WTC11 (cell line): ENCODE measurements at regions not wholly inside any gene's neighbourhood (a gene's known extent, or its start where the extent isn't known, plus 50 kb on each side); places are given as distances from the start of the nearest gene placed in this dataset.

Experiments used
- ATAC-seq: fragments of 200-7000 bp; cut with Tn5 transposase; 2 replicates; pipeline ENCODE4 v1.10.0; 2021; ENCODE audit warnings: mild to moderate bottlenecking, moderate library complexity
- CTCF ChIA-PET: fragments of 300-600 bp; sonication (Branson Sonifier 250); formaldehyde crosslinking; loops from one replicate; lab custom pipeline; 2021; ENCODE audit warnings: antibody characterized with exemption; lab: Charles Lee
- POLR2A ChIA-PET: fragments of 350-600 bp; sonication (Branson Sonifier 250); formaldehyde crosslinking; loops from one replicate; lab custom pipeline; 2021; ENCODE audit warnings: antibody characterized with exemption; lab: Charles Lee
- DNase-seq: peaks from one replicate; pipeline ENCODE4 v3.0.0; 2021; ENCODE audit warnings: low spot score
- H3K27ac Mint-ChIP-seq: 2 replicates; pipeline ENCODE4 v1.8.0; 2021; ENCODE audit warnings: mixed read lengths
- H3K27me3 Mint-ChIP-seq: 2 replicates; pipeline ENCODE4 v1.8.0; 2021; ENCODE audit warnings: low read depth, mild to moderate bottlenecking, moderate library complexity, mixed read lengths
- H3K36me3 Mint-ChIP-seq: 2 replicates; pipeline ENCODE4 v1.8.0; 2021; ENCODE audit warnings: mixed read lengths
- H3K4me1 Mint-ChIP-seq: 2 replicates; pipeline ENCODE4 v1.8.0; 2022; ENCODE audit warnings: mixed read lengths
- H3K4me3 Mint-ChIP-seq: 2 replicates; pipeline ENCODE4 v1.8.0; 2021; ENCODE audit warnings: mild to moderate bottlenecking, moderate library complexity, mixed read lengths
- H3K9me3 Mint-ChIP-seq: 2 replicates; pipeline ENCODE4 v1.8.0; 2021; ENCODE audit warnings: mixed read lengths
- ATF6 ChIP-seq: sonication (generic); formaldehyde crosslinking; IDR thresholded peaks from 2 replicates; pipeline ENCODE4 v1.8.1; 2023; ENCODE audit warnings: mild to moderate bottlenecking, missing genetic modification reagents
- CREM ChIP-seq: sonication (generic); formaldehyde crosslinking; IDR thresholded peaks from 2 replicates; pipeline ENCODE4 v1.8.1; 2022; ENCODE audit warnings: mild to moderate bottlenecking, missing genetic modification reagents, moderate library complexity
- ETV6 ChIP-seq: sonication (generic); formaldehyde crosslinking; IDR thresholded peaks from 2 replicates; pipeline ENCODE4 v1.8.1; 2022; ENCODE audit warnings: mild to moderate bottlenecking, missing genetic modification reagents
- FOXP4 ChIP-seq: sonication (generic); formaldehyde crosslinking; IDR thresholded peaks from 2 replicates; pipeline ENCODE4 v1.8.0; 2022; ENCODE audit warnings: mild to moderate bottlenecking, missing genetic modification reagents
- NR2C2 ChIP-seq: sonication (generic); formaldehyde crosslinking; IDR thresholded peaks from 2 replicates; pipeline ENCODE4 v1.8.0; 2022; ENCODE audit warnings: mild to moderate bottlenecking, missing genetic modification reagents
- USF2 ChIP-seq: sonication (generic); formaldehyde crosslinking; IDR thresholded peaks from 2 replicates; pipeline ENCODE4 v1.8.1; 2023; ENCODE audit warnings: mild to moderate bottlenecking, missing genetic modification reagents, moderate library complexity
- ZNF138 ChIP-seq: sonication (generic); formaldehyde crosslinking; conservative IDR thresholded peaks from 2 replicates; pipeline ENCODE4 v1.8.1; 2022; ENCODE audit warnings: mild to moderate bottlenecking, moderate library complexity, missing genetic modification reagents
- ZNF219 ChIP-seq: sonication (generic); formaldehyde crosslinking; IDR thresholded peaks from 2 replicates; pipeline ENCODE4 v1.8.0; 2023; ENCODE audit warnings: missing genetic modification reagents, mild to moderate bottlenecking, borderline replicate concordance
- ZNF423 ChIP-seq: fragments of 250-450 bp; sonication (Bioruptor Pico); IDR thresholded peaks from 2 replicates; pipeline ENCODE4 v2.1.2; 2022; ENCODE audit warnings: mild to moderate bottlenecking, moderate library complexity
- TF ChIP-seq, protein P1 (sequence below): fragments of 250-450 bp; sonication (Bioruptor Pico); IDR thresholded peaks from 2 replicates; pipeline ENCODE4 v2.1.2; 2022; ENCODE audit warnings: mild to moderate bottlenecking, moderate library complexity
- TF ChIP-seq, protein P2 (sequence below): sonication (generic); formaldehyde crosslinking; IDR thresholded peaks from 2 replicates; pipeline ENCODE4 v1.8.1; 2023; ENCODE audit warnings: mild to moderate bottlenecking, missing genetic modification reagents, moderate library complexity

DNA sequence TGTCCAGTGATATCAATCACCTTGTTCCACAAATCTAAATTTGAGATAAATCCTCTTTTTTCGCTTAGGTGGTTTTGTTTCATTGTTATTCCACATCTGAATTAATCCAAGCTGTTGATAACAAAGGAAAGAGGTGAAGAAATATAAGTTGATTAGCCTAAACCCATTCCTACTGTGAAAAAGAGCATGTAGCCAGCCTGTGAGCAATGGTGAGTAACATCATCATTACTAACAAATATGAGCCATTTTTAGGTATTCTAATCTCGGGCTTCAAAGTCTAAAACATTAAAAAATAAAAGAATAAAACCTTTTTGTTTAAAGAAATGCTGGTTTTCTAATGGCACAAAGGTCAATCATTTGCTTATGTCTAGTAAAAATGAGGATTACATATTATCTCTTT lies 52.1 kb upstream of the P3H2 start:
- H3K27ac Mint-ChIP-seq: no peak overlapping the region
- TF ChIP-seq ZNF219 (CRISPR knock-in tag): no peak
- no peak for TF ChIP-seq USF2 (CRISPR knock-in tag)
- no peak for TF ChIP-seq ETV6
- TF ChIP-seq, protein P1, sequence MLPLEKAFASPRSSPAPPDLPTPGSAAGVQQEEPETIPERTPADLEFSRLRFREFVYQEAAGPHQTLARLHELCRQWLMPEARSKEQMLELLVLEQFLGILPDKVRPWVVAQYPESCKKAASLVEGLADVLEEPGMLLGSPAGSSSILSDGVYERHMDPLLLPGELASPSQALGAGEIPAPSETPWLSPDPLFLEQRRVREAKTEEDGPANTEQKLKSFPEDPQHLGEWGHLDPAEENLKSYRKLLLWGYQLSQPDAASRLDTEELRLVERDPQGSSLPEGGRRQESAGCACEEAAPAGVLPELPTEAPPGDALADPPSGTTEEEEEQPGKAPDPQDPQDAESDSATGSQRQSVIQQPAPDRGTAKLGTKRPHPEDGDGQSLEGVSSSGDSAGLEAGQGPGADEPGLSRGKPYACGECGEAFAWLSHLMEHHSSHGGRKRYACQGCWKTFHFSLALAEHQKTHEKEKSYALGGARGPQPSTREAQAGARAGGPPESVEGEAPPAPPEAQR (CRISPR knock-in tag): no peak
- TF ChIP-seq ZNF138: no peak
- TF ChIP-seq FOXP4 (CRISPR knock-in tag): no peak
- TF ChIP-seq ZNF423 (CRISPR knock-in tag): no peak
- TF ChIP-seq ATF6 (CRISPR knock-in tag): no peak
- TF ChIP-seq, protein P2, sequence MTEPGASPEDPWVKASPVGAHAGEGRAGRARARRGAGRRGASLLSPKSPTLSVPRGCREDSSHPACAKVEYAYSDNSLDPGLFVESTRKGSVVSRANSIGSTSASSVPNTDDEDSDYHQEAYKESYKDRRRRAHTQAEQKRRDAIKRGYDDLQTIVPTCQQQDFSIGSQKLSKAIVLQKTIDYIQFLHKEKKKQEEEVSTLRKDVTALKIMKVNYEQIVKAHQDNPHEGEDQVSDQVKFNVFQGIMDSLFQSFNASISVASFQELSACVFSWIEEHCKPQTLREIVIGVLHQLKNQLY (CRISPR knock-in tag): no peak
- TF ChIP-seq CREM (CRISPR knock-in tag): no peak
- TF ChIP-seq NR2C2 (CRISPR knock-in tag): no peak
- ChIA-PET POLR2A (no interaction called here), CTCF (no interaction called here)
- peaks cover 30% of the 10 kb centered on the region for H3K4me1 Mint-ChIP-seq
- peaks cover 16% of the 10 kb centered on the region for H3K9me3 Mint-ChIP-seq
- no peak for ATAC-seq
- H3K27me3 Mint-ChIP-seq: no peaks in the 10 kb centered on the region
- no peak for DNase-seq
- no peaks in the 10 kb centered on the region for H3K36me3 Mint-ChIP-seq
- H3K4me3 Mint-ChIP-seq: no peak overlapping the region
